DMS114 treated with DMSO at 0.1 percent for 48 hours (cell line): ENCODE measurements at regions not wholly inside any gene's neighbourhood (a gene's known extent, or its start where the extent isn't known, plus 50 kb on each side); places are given as distances from the start of the nearest gene placed in this dataset.

ENCODE experiments used
- DNase-seq: peaks from one replicate; lab custom pipeline; 2025; ENCODE audit not compliant: unreplicated experiment; lab: John Stamatoyannopoulos, UW

- DNase-seq: no peak
These were observed 432.6 kb downstream of the ETNK1 start for GRCh38 chr12:23057571-23057970.

GRCh38 chr12:23060161-23060560, 435.2 kb downstream of the ETNK1 start:
- no peak for DNase-seq

- no peak for DNase-seq
These were observed 438.2 kb downstream of the ETNK1 start for GRCh38 chr12:23063206-23063605.

GRCh38 chr12:23066095-23066494, 441.1 kb downstream of the ETNK1 start:
- DNase-seq: no peak

- DNase-seq: no peak
These were observed 458.3 kb downstream of the ETNK1 start for GRCh38 chr12:23083267-23083666.

GRCh38 chr12:23084236-23084995, 459.4 kb downstream of the ETNK1 start:
- no peak for DNase-seq

GRCh38 chr12:23088594-23088993, 463.6 kb downstream of the ETNK1 start:
- no peak for DNase-seq

GRCh38 chr12:23093488-23093887, 468.5 kb downstream of the ETNK1 start:
- DNase-seq: no peak

GRCh38 chr12:23096321-23096720, 471.4 kb downstream of the ETNK1 start:
- no peak for DNase-seq

GRCh38 chr12:23098110-23098509, 473.1 kb downstream of the ETNK1 start:
- DNase-seq: no peak

GRCh38 chr12:23098517-23098916, 473.5 kb downstream of the ETNK1 start:
- no peak for DNase-seq

GRCh38 chr12:23099104-23099503, 474.1 kb downstream of the ETNK1 start:
- DNase-seq: no peak

GRCh38 chr12:23099604-23100003, 474.6 kb downstream of the ETNK1 start:
- no peak for DNase-seq

GRCh38 chr12:23108957-23109356, 484.0 kb downstream of the ETNK1 start:
- no peak for DNase-seq

- DNase-seq: no peak
These were observed 488.8 kb downstream of the ETNK1 start for GRCh38 chr12:23113781-23114180.

GRCh38 chr12:23115984-23116383, 491.0 kb downstream of the ETNK1 start:
- no peak for DNase-seq

- DNase-seq: no peak
These were observed 501.8 kb downstream of the ETNK1 start for GRCh38 chr12:23126794-23127193.

- DNase-seq: no peak
These were observed 502.7 kb downstream of the ETNK1 start for GRCh38 chr12:23127701-23128100.

- no peak for DNase-seq
These were observed 503.5 kb downstream of the ETNK1 start for GRCh38 chr12:23128462-23128861.

GRCh38 chr12:23132357-23132756, 507.4 kb downstream of the ETNK1 start:
- DNase-seq: no peak

- DNase-seq: no peak
These were observed 508.5 kb downstream of the ETNK1 start for GRCh38 chr12:23133471-23133870.

GRCh38 chr12:23139026-23139425, 514.1 kb downstream of the ETNK1 start:
- DNase-seq: no peak

- DNase-seq: no peak
These were observed 515.7 kb downstream of the ETNK1 start for GRCh38 chr12:23140710-23141109.
